CD4-positive, alpha-beta T cell (primary cell): ENCODE measurements at regions not wholly inside any gene's neighbourhood (a gene's known extent, or its start where the extent isn't known, plus 50 kb on each side); places are given as distances from the start of the nearest gene placed in this dataset.

ENCODE experiments used
- ATAC-seq: fragments of 200-7000 bp; cut with Tn5 transposase; one replicate; pipeline ENCODE4 v1.10.0; 2022; ENCODE audit warnings: mild to moderate bottlenecking; ENCODE audit not compliant: poor library complexity
- CTCF ChIA-PET: fragments of 350-600 bp; sonication (Branson Sonifier 250); formaldehyde crosslinking; loops from one replicate; lab custom pipeline; 2021; ENCODE audit warnings: antibody characterized with exemption, inconsistent platforms; lab: Charles Lee
- POLR2A ChIA-PET: fragments of 350-600 bp; sonication (Branson Sonifier 250); formaldehyde crosslinking; loops from one replicate; lab custom pipeline; 2021; ENCODE audit warnings: antibody characterized with exemption, inconsistent platforms; lab: Charles Lee
- DNase-seq, 14 experiments: peaks; one replicate each; pipeline ENCODE4 v3.0.0-alpha.2; 2013 to 2020; ENCODE audit warnings: mixed read lengths in 2 of 14
- H3K27ac ChIP-seq, 2 donors: one replicate each; pipeline versions ENCODE4 v1.5.1 to v1.7.0; 2013; ENCODE audit warnings: low read length in 2 of 2, low read depth in 1 of 2, mild to moderate bottlenecking in 1 of 2
- H3K27me3 ChIP-seq, 2 experiments: 1 replicate in 1 of 2; 2 replicates in 1 of 2; pipeline versions ENCODE4 v1.6.1 to v1.7.0; 2013; ENCODE audit warnings: low read length in 2 of 2, control low read depth in 1 of 2, mild to moderate bottlenecking in 1 of 2, moderate library complexity in 1 of 2; ENCODE audit not compliant: insufficient read depth in 2 of 2, control insufficient read depth in 1 of 2
- H3K36me3 ChIP-seq: one replicate; pipeline ENCODE4 v1.6.1; 2013; ENCODE audit warnings: low read length, control low read depth; ENCODE audit not compliant: insufficient read depth
- H3K4me1 ChIP-seq: one replicate; pipeline ENCODE4 v1.6.1; 2013; ENCODE audit warnings: low read length, control low read depth; ENCODE audit not compliant: insufficient read depth
- H3K4me3 ChIP-seq: one replicate; pipeline ENCODE4 v1.5.1; 2013; ENCODE audit warnings: mild to moderate bottlenecking, low read length, moderate library complexity
- H3K9me3 ChIP-seq, 2 experiments: 1 replicate in 1 of 2; 2 replicates in 1 of 2; pipeline versions ENCODE4 v1.6.1 to v1.7.0; 2013; ENCODE audit warnings: low read length in 2 of 2, mild to moderate bottlenecking in 2 of 2, control low read depth in 1 of 2, moderate library complexity in 1 of 2; ENCODE audit not compliant: control insufficient read depth in 1 of 2, insufficient read depth in 1 of 2
- H3K27ac Mint-ChIP-seq: one replicate; pipeline ENCODE4 v1.8.0; 2020; ENCODE audit warnings: mixed read lengths
- H3K27me3 Mint-ChIP-seq: one replicate; pipeline ENCODE4 v1.8.0; 2021; ENCODE audit warnings: mixed read lengths
- H3K36me3 Mint-ChIP-seq: one replicate; pipeline ENCODE4 v1.8.0; 2021; ENCODE audit warnings: low read depth, mixed read lengths
- H3K4me1 Mint-ChIP-seq: one replicate; pipeline ENCODE4 v1.8.0; 2021; ENCODE audit warnings: low read depth, mixed read lengths
- H3K4me3 Mint-ChIP-seq: one replicate; pipeline ENCODE4 v1.8.0; 2020; ENCODE audit warnings: mild to moderate bottlenecking, mixed read lengths
- H3K9me3 Mint-ChIP-seq: one replicate; pipeline ENCODE4 v1.8.0; 2020; ENCODE audit warnings: mixed read lengths
- CTCF ChIP-seq: fragments of 200-600 bp; IDR thresholded peaks from one replicate; pipeline ENCODE4 v1.8.0; 2022; ENCODE audit warnings: antibody characterized with exemption, mild to moderate bottlenecking
- intact Hi-C, 2 experiments: fragments of 100-400 bp; cut with DNase I in 1 of 2; cut with micrococcal nuclease in 1 of 2; formaldehyde crosslinking; loops; one replicate each; pipeline versions ENCODE4 v1.15.1 to v1.9.0; 2023 to 2025; cut with DNase I, micrococcal nuclease

- ChIA-PET CTCF (no interaction called here), POLR2A (no interaction called here)
- no peaks in the 10 kb centered on the region for H3K4me1 Mint-ChIP-seq
- H3K36me3 Mint-ChIP-seq: no peaks in the 10 kb centered on the region
- no peak overlapping the region for H3K4me3 Mint-ChIP-seq
- H3K27me3 Mint-ChIP-seq: no peaks in the 10 kb centered on the region
- Histone ChIP-seq H3K4me1 (no peaks in the 10 kb centered on the region), H3K4me3 (no peak overlapping the region), H3K9me3 (no peaks in the 10 kb centered on the region), H3K36me3 (no peaks in the 10 kb centered on the region), H3K27me3 (no peaks in the 10 kb centered on the region), H3K27ac (no peak overlapping the region)
- H3K27ac Mint-ChIP-seq: no peak overlapping the region
- H3K9me3 Mint-ChIP-seq: peaks cover 3% of the 10 kb centered on the region
- ATAC-seq (no peak), DNase-seq (no peak)
- TF ChIP-seq CTCF: no peak
- intact Hi-C loops: no loop called here
Measured at GRCh38 chr12:98022961-98023360, 492.4 kb upstream of the TMPO start.

- H3K4me1 ChIP-seq: no peaks in the 10 kb centered on the region
- no peaks in the 10 kb centered on the region for H3K36me3 Mint-ChIP-seq
- CTCF ChIA-PET: no interaction called here
- H3K9me3 Mint-ChIP-seq: peaks cover 3% of the 10 kb centered on the region
- DNase-seq (no peak), ATAC-seq (no peak)
- H3K4me1 Mint-ChIP-seq: no peaks in the 10 kb centered on the region
- no peak overlapping the region for H3K4me3 Mint-ChIP-seq
- H3K9me3 ChIP-seq: no peaks in the 10 kb centered on the region
- H3K4me3 ChIP-seq: no peak overlapping the region
- H3K36me3 ChIP-seq: no peaks in the 10 kb centered on the region
- intact Hi-C loops: no loop called here
- POLR2A ChIA-PET: no interaction called here
- peaks cover 0 to 4% of the 10 kb centered on the region in 2 experiments for H3K27me3 ChIP-seq
- no peak for TF ChIP-seq CTCF
- no peak overlapping the region for H3K27ac Mint-ChIP-seq
- peaks cover 7% of the 10 kb centered on the region for H3K27me3 Mint-ChIP-seq
- H3K27ac ChIP-seq: no peak overlapping the region
Measured at GRCh38 chr12:98037401-98038140, 477.8 kb upstream of the TMPO start.

- H3K27ac Mint-ChIP-seq: no peak overlapping the region
- Histone ChIP-seq H3K4me3 (no peak overlapping the region), H3K36me3 (no peaks in the 10 kb centered on the region), H3K27me3 (no peaks in the 10 kb centered on the region), H3K4me1 (no peaks in the 10 kb centered on the region), H3K27ac (no peak overlapping the region), H3K9me3 (no peaks in the 10 kb centered on the region)
- no peak for ATAC-seq
- intact Hi-C loops: no loop called here
- no peak for TF ChIP-seq CTCF
- DNase-seq: no peak
- POLR2A ChIA-PET: no interaction called here
- H3K4me3 Mint-ChIP-seq: no peak overlapping the region
- no peaks in the 10 kb centered on the region for H3K36me3 Mint-ChIP-seq
- H3K27me3 Mint-ChIP-seq: no peaks in the 10 kb centered on the region
- CTCF ChIA-PET: no interaction called here
- no peaks in the 10 kb centered on the region for H3K4me1 Mint-ChIP-seq
- peaks cover 2% of the 10 kb centered on the region for H3K9me3 Mint-ChIP-seq
Measured at GRCh38 chr12:98042668-98043067, 472.7 kb upstream of the TMPO start.
